PC-9 (cell line): ENCODE measurements at regions not wholly inside any gene's neighbourhood (a gene's known extent, or its start where the extent isn't known, plus 50 kb on each side); places are given as distances from the start of the nearest gene placed in this dataset.

Experiments
- EZH2 ChIP-seq: fragments of 200-600 bp; sonication (generic); IDR thresholded peaks from 2 replicates; pipeline ENCODE4 v1.8.0; 2017; ENCODE audit warnings: antibody characterized with exemption, low read depth
- TF ChIP-seq, protein P1 (sequence below): fragments of 200-600 bp; sonication (generic); conservative IDR thresholded peaks from 2 replicates; pipeline ENCODE4 v1.6.1; 2017; ENCODE audit warnings: mixed run types, antibody characterized with exemption, mild to moderate bottlenecking, moderate library complexity

DNA sequence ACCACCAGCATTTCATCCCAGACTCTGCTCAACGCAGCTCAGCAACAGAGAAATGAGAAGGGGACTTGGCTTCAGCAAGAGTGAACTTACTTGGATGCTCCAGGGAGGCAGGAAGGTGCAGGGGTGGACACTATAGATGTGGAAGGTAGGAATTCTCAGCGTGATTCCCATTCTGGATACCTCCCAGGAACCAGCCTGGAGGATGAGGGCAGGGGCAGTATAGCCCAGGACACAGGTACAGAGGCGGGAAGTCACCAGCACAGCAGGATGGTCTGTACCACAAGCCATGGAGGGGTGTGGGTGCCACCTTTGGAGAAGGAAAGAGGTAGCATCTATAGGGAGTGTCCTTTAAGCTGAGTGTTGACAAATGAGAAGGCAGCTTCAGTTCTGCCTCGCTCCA lies 1275.2 kb downstream of the TBC1D22A start:
- TF ChIP-seq, protein P1, sequence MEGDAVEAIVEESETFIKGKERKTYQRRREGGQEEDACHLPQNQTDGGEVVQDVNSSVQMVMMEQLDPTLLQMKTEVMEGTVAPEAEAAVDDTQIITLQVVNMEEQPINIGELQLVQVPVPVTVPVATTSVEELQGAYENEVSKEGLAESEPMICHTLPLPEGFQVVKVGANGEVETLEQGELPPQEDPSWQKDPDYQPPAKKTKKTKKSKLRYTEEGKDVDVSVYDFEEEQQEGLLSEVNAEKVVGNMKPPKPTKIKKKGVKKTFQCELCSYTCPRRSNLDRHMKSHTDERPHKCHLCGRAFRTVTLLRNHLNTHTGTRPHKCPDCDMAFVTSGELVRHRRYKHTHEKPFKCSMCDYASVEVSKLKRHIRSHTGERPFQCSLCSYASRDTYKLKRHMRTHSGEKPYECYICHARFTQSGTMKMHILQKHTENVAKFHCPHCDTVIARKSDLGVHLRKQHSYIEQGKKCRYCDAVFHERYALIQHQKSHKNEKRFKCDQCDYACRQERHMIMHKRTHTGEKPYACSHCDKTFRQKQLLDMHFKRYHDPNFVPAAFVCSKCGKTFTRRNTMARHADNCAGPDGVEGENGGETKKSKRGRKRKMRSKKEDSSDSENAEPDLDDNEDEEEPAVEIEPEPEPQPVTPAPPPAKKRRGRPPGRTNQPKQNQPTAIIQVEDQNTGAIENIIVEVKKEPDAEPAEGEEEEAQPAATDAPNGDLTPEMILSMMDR = no peak
- TF ChIP-seq EZH2 = no peak
